ENCODE measurements at regions not wholly inside any gene's neighbourhood (a gene's known extent, or its start where the extent isn't known, plus 50 kb on each side); places are given as distances from the start of the nearest gene placed in this dataset.
"Not testable (repeated sequence)": the region's sequence is repeated elsewhere in the genome, so short reads cannot be mapped to it uniquely, and the experiment has no call there.

DNA sequence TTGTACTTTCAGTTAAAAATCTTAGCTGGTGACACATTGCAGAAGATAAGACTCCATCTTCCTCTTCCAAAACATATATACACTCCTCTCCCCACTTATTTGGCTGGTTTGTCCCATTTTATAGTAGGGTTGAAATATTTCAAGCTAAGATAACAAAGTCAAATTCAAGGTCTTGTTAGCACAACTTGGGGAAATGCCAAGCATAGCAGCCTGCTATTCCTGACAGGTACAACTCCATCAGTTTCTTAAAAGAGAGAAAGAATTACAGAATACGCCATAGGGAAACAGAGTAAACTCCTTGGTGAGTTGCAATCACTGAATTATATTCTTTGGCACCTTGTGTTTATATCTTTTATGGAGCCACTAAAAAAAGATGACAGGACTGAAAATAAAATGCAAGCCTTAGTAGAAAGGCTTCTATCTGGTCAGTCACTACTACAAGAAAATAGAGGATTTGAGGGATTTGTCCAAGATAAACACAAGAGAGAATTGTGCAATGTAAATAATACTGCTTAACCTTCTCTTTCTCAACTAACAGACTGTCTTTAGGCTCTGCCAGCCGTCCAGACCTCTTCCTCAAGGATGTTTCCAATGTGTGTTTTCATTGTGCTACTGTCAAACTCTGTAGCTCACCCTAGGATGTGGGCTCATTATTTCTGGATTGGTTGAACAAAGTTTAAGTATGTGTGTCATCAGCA lies 170.3 kb downstream of the VEGFC start:
- no peaks in the 10 kb centered on the region for H3K9me3 Mint-ChIP-seq
- TF ChIP-seq, protein P1, sequence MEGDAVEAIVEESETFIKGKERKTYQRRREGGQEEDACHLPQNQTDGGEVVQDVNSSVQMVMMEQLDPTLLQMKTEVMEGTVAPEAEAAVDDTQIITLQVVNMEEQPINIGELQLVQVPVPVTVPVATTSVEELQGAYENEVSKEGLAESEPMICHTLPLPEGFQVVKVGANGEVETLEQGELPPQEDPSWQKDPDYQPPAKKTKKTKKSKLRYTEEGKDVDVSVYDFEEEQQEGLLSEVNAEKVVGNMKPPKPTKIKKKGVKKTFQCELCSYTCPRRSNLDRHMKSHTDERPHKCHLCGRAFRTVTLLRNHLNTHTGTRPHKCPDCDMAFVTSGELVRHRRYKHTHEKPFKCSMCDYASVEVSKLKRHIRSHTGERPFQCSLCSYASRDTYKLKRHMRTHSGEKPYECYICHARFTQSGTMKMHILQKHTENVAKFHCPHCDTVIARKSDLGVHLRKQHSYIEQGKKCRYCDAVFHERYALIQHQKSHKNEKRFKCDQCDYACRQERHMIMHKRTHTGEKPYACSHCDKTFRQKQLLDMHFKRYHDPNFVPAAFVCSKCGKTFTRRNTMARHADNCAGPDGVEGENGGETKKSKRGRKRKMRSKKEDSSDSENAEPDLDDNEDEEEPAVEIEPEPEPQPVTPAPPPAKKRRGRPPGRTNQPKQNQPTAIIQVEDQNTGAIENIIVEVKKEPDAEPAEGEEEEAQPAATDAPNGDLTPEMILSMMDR (IDR thresholded peaks at IDR 0.05; ENCODE audit: unreplicated experiment) = no peak
- no peak overlapping the region for H3K27ac Mint-ChIP-seq
- peaks cover 48% of the 10 kb centered on the region for H3K27me3 Mint-ChIP-seq (ENCODE audit: low read depth)
- DNase-seq (ENCODE audit: low spot score in 2 of 2, unreplicated experiment in 2 of 2) = no peak
- H3K36me3 Mint-ChIP-seq = no peaks in the 10 kb centered on the region
- no peak overlapping the region for H3K4me3 Mint-ChIP-seq
- peaks cover 2% of the 10 kb centered on the region for H3K4me1 Mint-ChIP-seq

DNA sequence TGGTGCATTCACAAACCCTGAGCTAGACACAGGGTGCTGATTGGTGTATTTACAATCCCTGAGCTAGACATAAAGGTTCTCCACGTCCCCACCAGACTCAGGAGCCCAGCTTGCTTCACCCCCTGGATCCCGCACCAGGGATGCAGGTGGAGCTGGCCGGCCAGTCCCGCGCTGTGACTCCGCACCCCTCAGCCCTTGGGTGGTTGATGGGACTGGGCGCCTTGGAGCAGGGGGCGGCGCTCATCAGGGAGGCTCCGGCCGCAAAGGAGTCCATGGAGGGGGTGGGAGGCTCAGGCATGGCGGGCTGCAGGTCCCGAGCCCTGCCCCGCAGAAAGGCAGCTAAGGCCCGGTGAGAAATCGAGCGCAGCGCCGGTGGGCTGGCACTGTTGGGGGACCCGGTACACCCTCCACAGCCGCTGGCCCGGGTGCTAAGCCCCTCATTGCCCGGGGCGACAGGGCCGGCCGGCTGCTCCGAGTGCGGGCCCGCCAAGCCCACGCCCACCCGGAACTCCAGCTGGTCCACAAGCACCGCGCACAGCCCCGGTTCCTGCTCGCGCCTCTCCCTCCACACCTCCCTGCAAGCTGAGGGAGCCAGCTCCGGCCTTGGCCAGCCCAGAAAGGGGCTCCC lies 167.6 kb downstream of the VEGFC start:
- H3K4me1 Mint-ChIP-seq; H3K36me3 Mint-ChIP-seq; H3K4me3 Mint-ChIP-seq; H3K27ac Mint-ChIP-seq; H3K9me3 Mint-ChIP-seq; DNase-seq (ENCODE audit: low spot score in 2 of 2, unreplicated experiment in 2 of 2): not testable (repeated sequence)
- peaks cover 36% of the 10 kb centered on the region for H3K27me3 Mint-ChIP-seq (ENCODE audit: low read depth)

DNA sequence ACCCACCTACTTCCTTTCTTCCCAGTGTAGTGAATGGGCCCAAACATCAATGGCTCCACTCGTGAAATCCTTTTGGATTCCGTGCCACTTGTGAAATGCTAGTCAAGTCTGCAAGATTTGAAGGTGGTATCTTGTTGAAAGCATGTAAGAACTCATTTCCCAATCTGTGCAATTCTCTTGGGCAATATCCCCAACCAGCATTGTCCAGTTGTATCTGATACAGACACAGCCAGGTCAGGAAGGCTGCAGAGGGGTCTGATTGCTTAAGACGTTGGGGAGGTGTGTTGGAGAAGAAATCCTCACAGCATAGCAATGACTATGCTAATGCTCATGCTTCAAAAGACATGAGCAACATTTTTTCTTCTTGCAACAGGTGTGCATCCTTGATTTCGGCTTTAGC lies 164.8 kb downstream of the VEGFC start:
- Mint-ChIP-seq H3K27me3 (ENCODE audit: low read depth) (peaks cover 30% of the 10 kb centered on the region), H3K4me1 (no peaks in the 10 kb centered on the region), H3K27ac (no peak overlapping the region), H3K4me3 (no peak overlapping the region), H3K36me3 (no peaks in the 10 kb centered on the region), H3K9me3 (no peaks in the 10 kb centered on the region)
- TF ChIP-seq, protein P1 (IDR thresholded peaks at IDR 0.05; ENCODE audit: unreplicated experiment) = no peak
- no peak for DNase-seq (ENCODE audit: low spot score in 2 of 2, unreplicated experiment in 2 of 2)

DNA sequence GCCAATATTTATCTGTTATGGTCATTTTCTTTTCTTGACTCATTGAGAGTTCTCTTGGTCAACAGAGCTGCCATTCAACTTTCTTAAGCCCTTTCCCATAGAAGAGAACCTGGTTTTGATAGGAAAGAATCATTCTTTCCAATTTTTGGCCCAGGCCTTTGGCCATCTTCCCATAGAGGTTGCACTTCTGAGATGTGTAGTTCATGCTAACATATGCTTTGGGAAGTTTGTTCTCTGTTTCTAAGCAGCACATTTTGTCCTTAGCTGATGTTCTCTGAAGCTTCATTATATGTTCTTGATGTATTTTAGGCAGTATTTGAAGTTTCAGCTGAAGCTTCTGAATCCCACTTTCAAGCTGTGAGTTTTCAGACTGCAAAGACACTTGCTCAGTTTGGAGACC lies 161.1 kb downstream of the VEGFC start:
- Mint-ChIP-seq H3K4me1 (no peaks in the 10 kb centered on the region), H3K4me3 (no peak overlapping the region), H3K9me3 (no peaks in the 10 kb centered on the region), H3K27ac (no peak overlapping the region), H3K36me3 (no peaks in the 10 kb centered on the region), H3K27me3 (ENCODE audit: low read depth) (peaks cover 33% of the 10 kb centered on the region)
- no peak for DNase-seq (ENCODE audit: low spot score in 2 of 2, unreplicated experiment in 2 of 2)
- TF ChIP-seq, protein P1 (IDR thresholded peaks at IDR 0.05; ENCODE audit: unreplicated experiment) = no peak
